HL-60 (cell line): ENCODE measurements at regions not wholly inside any gene's neighbourhood (a gene's known extent, or its start where the extent isn't known, plus 50 kb on each side); places are given as distances from the start of the nearest gene placed in this dataset.

ENCODE experiments used
- DNase-seq, 2 experiments: peaks; one replicate each; pipeline ENCODE4 v3.0.0-alpha.2; 2010 to 2020; ENCODE audit warnings: low read depth in 1 of 2, low spot score in 1 of 2
- H3K27ac ChIP-seq: fragments of 250-450 bp; sonication (Bioruptor Pico); replicated peaks from 2 replicates; pipeline ENCODE4 v1.5.1; 2020; ENCODE audit warnings: mild to moderate bottlenecking, moderate library complexity
- H3K27me3 ChIP-seq: fragments of 250-450 bp; sonication (Bioruptor Pico); 2 replicates; pipeline ENCODE4 v1.5.1; 2021; ENCODE audit warnings: mild to moderate bottlenecking, moderate library complexity; ENCODE audit not compliant: insufficient read depth, poor library complexity, severe bottlenecking
- H3K4me3 ChIP-seq: replicated peaks from 2 replicates; pipeline ENCODE4 v1.5.1; 2011; ENCODE audit warnings: mild to moderate bottlenecking, control low read depth, low read length; ENCODE audit not compliant: insufficient read depth
- GABPA ChIP-seq: IDR thresholded peaks from 2 replicates; pipeline ENCODE4 v1.6.1; 2012; ENCODE audit warnings: low read depth
- POLR2AphosphoS5 ChIP-seq: IDR thresholded peaks from 2 replicates; pipeline ENCODE4 v1.6.1; 2012; ENCODE audit warnings: low read depth
- SPI1 ChIP-seq: IDR thresholded peaks from 2 replicates; pipeline ENCODE4 v1.6.1; 2012; ENCODE audit warnings: low read depth, mild to moderate bottlenecking, borderline replicate concordance
- TF ChIP-seq, protein P1 (sequence below): IDR thresholded peaks from 2 replicates; pipeline ENCODE4 v1.6.1; 2012; ENCODE audit warnings: low read depth; ENCODE audit not compliant: insufficient replicate concordance
- TF ChIP-seq, protein P2 (sequence below): IDR thresholded peaks from one replicate; pipeline ENCODE4 v1.5.1; 2011; ENCODE audit warnings: low read length, control low read depth, inconsistent platforms; ENCODE audit not compliant: insufficient read depth

DNA sequence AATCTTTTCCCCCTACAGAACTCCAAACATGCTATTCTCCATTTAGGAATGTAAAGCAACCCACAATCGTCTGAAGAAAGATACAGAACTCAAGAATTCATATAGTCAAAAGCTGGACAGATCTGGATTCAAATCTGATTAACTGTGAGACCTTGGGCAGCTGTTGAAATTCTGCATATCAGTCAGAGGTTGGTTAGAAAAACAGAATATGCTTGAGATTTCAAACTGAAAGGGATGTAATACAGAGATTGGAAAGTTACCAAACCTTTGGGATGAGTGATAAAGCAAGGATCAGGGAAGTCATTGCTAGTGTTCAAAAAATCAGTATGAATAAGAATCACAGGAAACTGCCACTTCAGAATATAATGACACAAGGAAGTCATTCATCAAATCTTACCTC lies 406.6 kb downstream of the HTR7 start:
- H3K27me3 ChIP-seq = no peaks in the 10 kb centered on the region
- TF ChIP-seq POLR2AphosphoS5 = no peak
- TF ChIP-seq, protein P1, sequence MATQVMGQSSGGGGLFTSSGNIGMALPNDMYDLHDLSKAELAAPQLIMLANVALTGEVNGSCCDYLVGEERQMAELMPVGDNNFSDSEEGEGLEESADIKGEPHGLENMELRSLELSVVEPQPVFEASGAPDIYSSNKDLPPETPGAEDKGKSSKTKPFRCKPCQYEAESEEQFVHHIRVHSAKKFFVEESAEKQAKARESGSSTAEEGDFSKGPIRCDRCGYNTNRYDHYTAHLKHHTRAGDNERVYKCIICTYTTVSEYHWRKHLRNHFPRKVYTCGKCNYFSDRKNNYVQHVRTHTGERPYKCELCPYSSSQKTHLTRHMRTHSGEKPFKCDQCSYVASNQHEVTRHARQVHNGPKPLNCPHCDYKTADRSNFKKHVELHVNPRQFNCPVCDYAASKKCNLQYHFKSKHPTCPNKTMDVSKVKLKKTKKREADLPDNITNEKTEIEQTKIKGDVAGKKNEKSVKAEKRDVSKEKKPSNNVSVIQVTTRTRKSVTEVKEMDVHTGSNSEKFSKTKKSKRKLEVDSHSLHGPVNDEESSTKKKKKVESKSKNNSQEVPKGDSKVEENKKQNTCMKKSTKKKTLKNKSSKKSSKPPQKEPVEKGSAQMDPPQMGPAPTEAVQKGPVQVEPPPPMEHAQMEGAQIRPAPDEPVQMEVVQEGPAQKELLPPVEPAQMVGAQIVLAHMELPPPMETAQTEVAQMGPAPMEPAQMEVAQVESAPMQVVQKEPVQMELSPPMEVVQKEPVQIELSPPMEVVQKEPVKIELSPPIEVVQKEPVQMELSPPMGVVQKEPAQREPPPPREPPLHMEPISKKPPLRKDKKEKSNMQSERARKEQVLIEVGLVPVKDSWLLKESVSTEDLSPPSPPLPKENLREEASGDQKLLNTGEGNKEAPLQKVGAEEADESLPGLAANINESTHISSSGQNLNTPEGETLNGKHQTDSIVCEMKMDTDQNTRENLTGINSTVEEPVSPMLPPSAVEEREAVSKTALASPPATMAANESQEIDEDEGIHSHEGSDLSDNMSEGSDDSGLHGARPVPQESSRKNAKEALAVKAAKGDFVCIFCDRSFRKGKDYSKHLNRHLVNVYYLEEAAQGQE = no peak
- TF ChIP-seq GABPA = no peak
- TF ChIP-seq SPI1 = no peak
- TF ChIP-seq, protein P2, sequence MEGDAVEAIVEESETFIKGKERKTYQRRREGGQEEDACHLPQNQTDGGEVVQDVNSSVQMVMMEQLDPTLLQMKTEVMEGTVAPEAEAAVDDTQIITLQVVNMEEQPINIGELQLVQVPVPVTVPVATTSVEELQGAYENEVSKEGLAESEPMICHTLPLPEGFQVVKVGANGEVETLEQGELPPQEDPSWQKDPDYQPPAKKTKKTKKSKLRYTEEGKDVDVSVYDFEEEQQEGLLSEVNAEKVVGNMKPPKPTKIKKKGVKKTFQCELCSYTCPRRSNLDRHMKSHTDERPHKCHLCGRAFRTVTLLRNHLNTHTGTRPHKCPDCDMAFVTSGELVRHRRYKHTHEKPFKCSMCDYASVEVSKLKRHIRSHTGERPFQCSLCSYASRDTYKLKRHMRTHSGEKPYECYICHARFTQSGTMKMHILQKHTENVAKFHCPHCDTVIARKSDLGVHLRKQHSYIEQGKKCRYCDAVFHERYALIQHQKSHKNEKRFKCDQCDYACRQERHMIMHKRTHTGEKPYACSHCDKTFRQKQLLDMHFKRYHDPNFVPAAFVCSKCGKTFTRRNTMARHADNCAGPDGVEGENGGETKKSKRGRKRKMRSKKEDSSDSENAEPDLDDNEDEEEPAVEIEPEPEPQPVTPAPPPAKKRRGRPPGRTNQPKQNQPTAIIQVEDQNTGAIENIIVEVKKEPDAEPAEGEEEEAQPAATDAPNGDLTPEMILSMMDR = no peak
- no peak overlapping the region for H3K27ac ChIP-seq
- no peak for DNase-seq
- H3K4me3 ChIP-seq = no peak overlapping the region

DNA sequence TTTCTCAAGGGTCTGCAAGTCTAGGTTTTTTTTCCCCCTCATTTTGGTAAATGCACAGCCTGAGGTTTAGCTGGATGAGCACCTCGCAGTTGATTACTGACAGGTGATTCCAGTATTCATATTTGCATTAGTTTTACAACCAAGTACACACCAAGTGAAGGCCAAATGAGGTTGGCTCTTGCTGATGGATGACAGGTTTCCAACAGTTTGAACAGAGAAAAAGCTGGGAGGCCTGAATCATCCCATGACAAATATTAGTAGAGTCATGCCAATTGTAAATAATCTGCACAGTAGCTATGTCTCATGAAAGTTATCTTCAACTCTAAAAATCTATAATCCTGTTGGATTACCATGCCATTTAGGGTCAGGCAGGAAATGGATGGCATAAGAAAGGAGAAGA lies 399.8 kb downstream of the HTR7 start:
- H3K27ac ChIP-seq = no peak overlapping the region
- TF ChIP-seq, protein P2 = no peak
- TF ChIP-seq POLR2AphosphoS5 (no peak), GABPA (no peak), SPI1 (no peak)
- TF ChIP-seq, protein P1 = no peak
- DNase-seq = no peak
- no peaks in the 10 kb centered on the region for H3K27me3 ChIP-seq
- no peak overlapping the region for H3K4me3 ChIP-seq

DNA sequence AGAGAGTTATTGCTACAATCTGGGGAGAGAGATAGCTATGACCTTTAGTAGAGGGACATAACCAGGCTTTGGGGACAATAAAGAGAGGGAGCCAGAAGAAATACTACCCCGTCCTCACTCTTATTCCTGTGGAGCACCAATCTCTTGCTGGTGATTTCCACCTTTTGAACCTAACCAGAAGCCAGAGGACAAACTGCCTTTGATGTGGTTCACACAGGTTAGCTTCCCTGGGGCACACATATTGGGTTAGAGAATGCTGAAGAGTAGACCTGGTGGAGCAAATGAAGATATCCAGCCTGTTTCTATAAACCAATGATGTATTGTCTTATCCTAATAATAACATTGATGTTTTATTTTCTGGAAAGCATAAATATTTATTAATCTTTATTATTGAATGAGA lies 399.3 kb downstream of the HTR7 start:
- Histone ChIP-seq H3K27me3 (no peaks in the 10 kb centered on the region), H3K4me3 (no peak overlapping the region), H3K27ac (no peak overlapping the region)
- no peak for DNase-seq
- TF ChIP-seq, protein P1 = no peak
- TF ChIP-seq GABPA = no peak
- TF ChIP-seq, protein P2 = no peak
- no peak for TF ChIP-seq POLR2AphosphoS5
- TF ChIP-seq SPI1 = no peak
